GM23338 (cell line): ENCODE measurements at regions not wholly inside any gene's neighbourhood (a gene's known extent, or its start where the extent isn't known, plus 50 kb on each side); places are given as distances from the start of the nearest gene placed in this dataset.
"Not testable (repeated sequence)": the region's sequence is repeated elsewhere in the genome, so short reads cannot be mapped to it uniquely, and the experiment has no call there.

Experiments used
- CREB1 ChIP-seq: fragments of 250-450 bp; sonication (Bioruptor Pico); IDR thresholded peaks from 2 replicates; pipeline ENCODE4 v1.5.0; 2020; ENCODE audit warnings: low read depth, mild to moderate bottlenecking, moderate library complexity
- EZH2 ChIP-seq: fragments of 200-600 bp; sonication (generic); IDR thresholded peaks from one replicate; pipeline ENCODE4 v1.8.0; 2017; ENCODE audit warnings: antibody characterized with exemption, mild to moderate bottlenecking, low read depth; ENCODE audit not compliant: unreplicated experiment
- EZH2phosphoT487 ChIP-seq: fragments of 200-600 bp; sonication (generic); IDR thresholded peaks from one replicate; pipeline ENCODE4 v1.8.1; 2018; ENCODE audit warnings: antibody characterized with exemption; ENCODE audit not compliant: unreplicated experiment
- POLR2AphosphoS5 ChIP-seq: IDR thresholded peaks from 2 replicates; pipeline ENCODE4 v1.6.1; 2016; ENCODE audit warnings: antibody characterized with exemption, low read depth
- TF ChIP-seq, protein P1 (sequence below): IDR thresholded peaks from one replicate; pipeline ENCODE4 v1.6.1; 2018; ENCODE audit warnings: antibody characterized with exemption; ENCODE audit not compliant: unreplicated experiment
- TF ChIP-seq, protein P2 (sequence below), 2 experiments: fragments of 200-600 bp in 1 of 2; sonication (generic) in 1 of 2; conservative IDR thresholded peaks; 2 replicates each; pipeline versions ENCODE4 v1.5.1 to v1.6.1; 2016 to 2017; ENCODE audit warnings: antibody characterized with exemption in 2 of 2, low read depth in 2 of 2, mild to moderate bottlenecking in 2 of 2, moderate library complexity in 1 of 2

DNA sequence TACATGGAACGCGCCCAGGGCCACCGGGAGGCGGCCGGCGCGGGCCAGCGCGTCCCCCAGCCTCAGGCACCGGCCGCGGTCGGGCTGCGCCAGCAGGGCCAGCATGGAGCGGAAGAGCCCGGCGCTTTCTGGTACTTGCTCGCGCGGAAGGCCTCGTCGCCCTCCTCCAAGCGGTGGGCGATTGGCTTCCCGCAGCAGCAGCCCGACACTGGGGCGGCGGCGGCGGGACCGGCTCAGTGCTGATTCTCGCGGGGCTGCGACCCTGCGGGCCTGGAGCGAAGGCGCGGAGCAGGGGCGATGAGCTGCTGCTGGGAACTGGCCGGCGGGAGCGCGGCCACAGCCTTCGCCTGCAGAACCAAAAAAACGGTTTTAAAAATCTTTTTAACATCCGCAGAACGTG lies 95.3 kb downstream of the POTEB3 start:
- TF ChIP-seq, protein P1, sequence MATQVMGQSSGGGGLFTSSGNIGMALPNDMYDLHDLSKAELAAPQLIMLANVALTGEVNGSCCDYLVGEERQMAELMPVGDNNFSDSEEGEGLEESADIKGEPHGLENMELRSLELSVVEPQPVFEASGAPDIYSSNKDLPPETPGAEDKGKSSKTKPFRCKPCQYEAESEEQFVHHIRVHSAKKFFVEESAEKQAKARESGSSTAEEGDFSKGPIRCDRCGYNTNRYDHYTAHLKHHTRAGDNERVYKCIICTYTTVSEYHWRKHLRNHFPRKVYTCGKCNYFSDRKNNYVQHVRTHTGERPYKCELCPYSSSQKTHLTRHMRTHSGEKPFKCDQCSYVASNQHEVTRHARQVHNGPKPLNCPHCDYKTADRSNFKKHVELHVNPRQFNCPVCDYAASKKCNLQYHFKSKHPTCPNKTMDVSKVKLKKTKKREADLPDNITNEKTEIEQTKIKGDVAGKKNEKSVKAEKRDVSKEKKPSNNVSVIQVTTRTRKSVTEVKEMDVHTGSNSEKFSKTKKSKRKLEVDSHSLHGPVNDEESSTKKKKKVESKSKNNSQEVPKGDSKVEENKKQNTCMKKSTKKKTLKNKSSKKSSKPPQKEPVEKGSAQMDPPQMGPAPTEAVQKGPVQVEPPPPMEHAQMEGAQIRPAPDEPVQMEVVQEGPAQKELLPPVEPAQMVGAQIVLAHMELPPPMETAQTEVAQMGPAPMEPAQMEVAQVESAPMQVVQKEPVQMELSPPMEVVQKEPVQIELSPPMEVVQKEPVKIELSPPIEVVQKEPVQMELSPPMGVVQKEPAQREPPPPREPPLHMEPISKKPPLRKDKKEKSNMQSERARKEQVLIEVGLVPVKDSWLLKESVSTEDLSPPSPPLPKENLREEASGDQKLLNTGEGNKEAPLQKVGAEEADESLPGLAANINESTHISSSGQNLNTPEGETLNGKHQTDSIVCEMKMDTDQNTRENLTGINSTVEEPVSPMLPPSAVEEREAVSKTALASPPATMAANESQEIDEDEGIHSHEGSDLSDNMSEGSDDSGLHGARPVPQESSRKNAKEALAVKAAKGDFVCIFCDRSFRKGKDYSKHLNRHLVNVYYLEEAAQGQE = not testable (repeated sequence)
- TF ChIP-seq, protein P2, sequence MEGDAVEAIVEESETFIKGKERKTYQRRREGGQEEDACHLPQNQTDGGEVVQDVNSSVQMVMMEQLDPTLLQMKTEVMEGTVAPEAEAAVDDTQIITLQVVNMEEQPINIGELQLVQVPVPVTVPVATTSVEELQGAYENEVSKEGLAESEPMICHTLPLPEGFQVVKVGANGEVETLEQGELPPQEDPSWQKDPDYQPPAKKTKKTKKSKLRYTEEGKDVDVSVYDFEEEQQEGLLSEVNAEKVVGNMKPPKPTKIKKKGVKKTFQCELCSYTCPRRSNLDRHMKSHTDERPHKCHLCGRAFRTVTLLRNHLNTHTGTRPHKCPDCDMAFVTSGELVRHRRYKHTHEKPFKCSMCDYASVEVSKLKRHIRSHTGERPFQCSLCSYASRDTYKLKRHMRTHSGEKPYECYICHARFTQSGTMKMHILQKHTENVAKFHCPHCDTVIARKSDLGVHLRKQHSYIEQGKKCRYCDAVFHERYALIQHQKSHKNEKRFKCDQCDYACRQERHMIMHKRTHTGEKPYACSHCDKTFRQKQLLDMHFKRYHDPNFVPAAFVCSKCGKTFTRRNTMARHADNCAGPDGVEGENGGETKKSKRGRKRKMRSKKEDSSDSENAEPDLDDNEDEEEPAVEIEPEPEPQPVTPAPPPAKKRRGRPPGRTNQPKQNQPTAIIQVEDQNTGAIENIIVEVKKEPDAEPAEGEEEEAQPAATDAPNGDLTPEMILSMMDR (conservative IDR thresholded peaks at IDR 0.05; ENCODE audit: low read depth in 2 of 2) = not testable (repeated sequence)
- not testable (repeated sequence) for TF ChIP-seq EZH2; EZH2phosphoT487; POLR2AphosphoS5; CREB1 (CRISPR knock-in tag)
